Activated T-helper 1 cell treated with Interleukin-2 at 50 U/mL for 16 hours (primary cell): ENCODE measurements at regions not wholly inside any gene's neighbourhood (a gene's known extent, or its start where the extent isn't known, plus 50 kb on each side); places are given as distances from the start of the nearest gene placed in this dataset.
"Not testable (repeated sequence)": the region's sequence is repeated elsewhere in the genome, so short reads cannot be mapped to it uniquely, and the experiment has no call there.

Experiments
- DNase-seq: peaks from one replicate; pipeline ENCODE4 v3.0.0-alpha.2; 2020; ENCODE audit warnings: low read depth

GRCh38 chrX:14351611-14352303 is 177.6 kb upstream of the GLRA2 start:
- DNase-seq, result no peak

- no peak for DNase-seq
Measured at GRCh38 chrX:14347523-14347922, 181.8 kb upstream of the GLRA2 start.

GRCh38 chrX:14344172-14344940 is 185.0 kb upstream of the GLRA2 start:
- DNase-seq, result no peak

DNA sequence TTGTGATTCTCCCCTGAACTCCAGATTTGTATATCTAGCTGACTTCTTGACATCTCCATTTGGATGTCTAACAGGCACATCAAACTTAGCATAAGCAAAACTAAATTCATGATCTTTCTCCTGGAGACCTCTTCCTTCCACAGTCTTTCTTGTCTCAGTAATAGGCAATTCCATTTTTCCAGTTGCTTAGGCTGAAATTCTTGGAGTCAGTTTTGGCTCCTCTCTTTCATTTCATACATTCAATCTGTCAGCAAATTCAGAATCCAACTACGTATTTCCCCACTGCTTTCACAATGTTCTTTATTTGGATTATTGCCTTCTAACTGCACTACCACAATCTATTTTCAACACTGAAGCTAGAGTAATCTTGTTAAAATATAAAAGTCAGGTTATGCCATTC is 219.9 kb upstream of the GLRA2 start:
- no peak for DNase-seq

DNA sequence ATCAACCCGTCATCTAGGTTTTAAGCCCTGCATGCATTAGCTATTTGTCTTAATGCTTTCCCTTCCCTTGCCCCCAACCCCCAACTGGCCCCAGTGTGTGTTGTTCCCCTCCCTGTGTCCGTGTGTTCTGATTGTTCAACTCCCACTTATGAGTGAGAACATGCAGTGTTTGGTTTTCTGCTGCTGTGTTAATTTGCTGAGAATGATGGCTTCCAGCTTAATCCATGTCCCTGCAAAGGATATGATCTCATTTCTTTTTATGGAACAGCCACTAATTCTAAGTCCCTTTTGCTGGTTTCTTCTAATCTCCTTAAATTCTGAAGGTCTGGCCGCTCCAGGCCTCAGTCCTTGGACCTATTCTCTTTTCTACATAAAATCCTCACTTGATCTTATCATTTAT is 220.4 kb upstream of the GLRA2 start:
- not testable (repeated sequence) for DNase-seq

DNA sequence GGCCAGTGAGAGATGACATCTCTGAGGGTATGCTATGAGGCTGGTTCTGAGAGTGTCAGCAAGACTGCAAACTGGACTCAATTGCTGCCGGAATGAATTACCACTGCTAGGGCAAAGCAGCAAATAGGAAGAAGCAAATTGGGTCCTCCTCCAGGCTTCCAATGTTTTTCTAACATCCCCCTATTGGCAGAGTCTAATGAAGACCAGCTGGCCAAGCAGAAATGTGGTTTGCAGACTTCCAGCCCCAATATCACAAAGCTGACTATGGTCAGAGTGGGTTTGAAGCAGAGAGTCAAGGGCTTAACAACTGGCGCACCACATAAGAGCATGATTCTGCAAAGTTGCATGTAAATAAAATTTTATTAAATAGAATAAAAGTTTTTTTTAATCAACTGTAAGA is 225.4 kb upstream of the GLRA2 start:
- no peak for DNase-seq

DNA sequence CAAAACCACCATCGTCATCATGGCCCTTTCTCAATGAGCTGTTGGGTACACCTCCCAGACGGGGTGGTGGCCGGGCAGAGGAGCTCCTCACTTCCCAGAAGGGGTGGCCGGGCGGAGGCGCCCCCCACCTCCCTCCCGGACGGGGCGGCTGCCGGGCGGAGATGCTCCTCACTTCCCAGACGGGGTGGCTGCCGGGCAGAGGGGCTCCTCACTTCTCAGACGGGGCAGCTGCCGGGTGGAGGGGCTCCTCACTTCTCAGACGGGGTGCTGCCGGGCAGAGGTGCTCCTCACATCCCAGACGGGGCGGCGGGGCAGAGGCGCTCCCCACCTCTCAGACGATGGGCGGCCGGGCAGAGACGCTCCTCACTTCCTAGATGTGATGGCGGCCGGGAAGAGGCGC is 226.8 kb upstream of the GLRA2 start:
- not testable (repeated sequence) for DNase-seq

- DNase-seq, result no peak
Measured at GRCh38 chrX:14300376-14300775, 229.0 kb upstream of the GLRA2 start.

- DNase-seq, result no peak
Measured at GRCh38 chrX:14295426-14295825, 233.9 kb upstream of the GLRA2 start.

DNA sequence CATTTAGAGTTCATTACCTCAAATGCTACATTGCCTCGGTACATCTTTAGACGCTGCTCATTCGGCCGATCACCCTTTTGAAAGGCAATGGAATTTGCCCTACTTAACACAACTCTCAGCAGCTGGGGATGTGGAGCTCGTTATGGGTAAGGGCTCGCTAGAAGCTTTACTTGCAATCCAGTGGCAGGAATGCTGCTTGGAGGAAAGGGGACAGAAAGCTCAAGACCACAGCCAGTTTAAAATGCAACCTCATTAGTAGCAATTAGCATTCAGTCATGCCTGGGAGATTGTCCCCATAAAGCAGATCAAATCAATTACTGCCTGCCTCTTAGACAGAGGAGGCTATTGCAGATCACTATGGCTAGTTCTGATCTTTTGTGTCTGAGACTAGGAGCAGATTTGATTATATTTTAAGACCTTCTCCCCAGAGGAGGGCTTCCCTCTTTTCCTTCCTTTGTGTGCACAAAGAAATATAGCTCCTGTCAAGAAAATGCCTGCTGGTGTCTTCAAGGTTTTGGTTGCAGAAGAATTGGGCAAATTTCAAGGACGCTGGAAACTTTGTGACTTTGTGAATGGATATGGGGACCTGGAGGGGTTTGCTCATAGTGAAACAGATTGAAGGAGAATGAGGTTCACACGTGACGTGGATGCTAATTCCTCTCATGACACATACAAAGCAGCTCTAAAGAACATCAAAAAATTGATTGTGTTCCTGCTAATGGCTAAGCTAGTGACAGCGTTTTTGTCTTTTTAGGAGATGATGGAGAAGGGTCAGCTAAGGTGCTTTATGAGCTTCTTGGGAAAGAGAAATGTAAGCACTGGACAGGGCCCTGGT is 237.5 kb upstream of the GLRA2 start:
- no peak for DNase-seq

DNA sequence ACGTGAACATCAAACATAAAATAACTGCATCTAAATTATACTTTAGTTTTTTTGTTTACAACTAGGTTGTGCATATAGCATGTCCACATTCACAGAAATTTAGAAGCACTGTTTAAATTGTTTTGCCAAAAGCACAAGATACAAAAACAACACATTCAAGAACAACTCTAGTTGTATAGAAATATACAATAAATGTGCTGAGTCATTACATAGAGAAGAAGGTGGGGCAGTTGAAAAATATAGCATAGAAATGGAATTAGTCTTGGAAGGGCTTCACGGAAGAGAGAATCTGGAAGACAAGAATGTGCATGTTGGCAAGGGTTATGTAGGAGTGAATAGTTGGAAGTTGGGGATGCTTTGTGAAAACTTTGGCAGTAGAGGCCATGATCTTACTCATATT is 239.0 kb upstream of the GLRA2 start:
- DNase-seq, result no peak

DNA sequence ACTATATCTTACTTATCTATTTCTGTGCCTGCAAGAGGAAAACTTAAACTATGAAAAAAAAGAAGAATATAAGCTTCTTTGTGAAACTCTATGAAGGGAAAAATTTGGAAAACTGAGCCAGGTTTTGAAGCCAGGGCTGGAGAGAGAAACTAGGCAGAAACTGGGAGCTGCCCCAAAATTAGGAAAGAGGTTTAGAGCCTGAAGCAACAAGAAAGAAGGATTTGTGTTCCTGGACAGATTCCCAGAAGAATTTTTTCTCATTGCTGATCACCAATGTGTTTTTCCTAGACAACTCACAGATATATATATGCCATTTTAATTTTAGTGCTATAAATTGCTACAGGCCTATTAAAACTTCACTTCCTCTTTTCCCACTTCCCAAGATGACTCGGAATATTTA is 245.0 kb upstream of the GEMIN8 start:
- no peak for DNase-seq

DNA sequence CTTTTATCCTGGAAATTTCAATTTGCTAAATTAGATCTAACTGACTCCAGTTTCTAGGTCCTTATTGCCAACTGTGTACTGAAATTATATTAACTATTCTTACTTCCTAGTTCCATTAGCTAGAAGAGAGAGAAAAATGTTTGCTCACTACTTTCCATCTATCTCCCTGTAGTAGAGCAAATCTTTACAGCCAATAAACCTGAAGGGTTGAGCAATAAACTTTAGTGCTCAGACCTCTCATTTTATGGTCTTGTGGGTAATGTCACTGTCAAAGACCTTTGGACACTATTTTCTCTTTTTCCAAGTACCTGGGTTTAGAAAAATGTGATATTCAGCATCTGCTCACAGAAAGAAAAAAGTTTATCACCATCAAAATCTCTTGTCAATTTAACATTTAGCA is 237.5 kb upstream of the GEMIN8 start:
- no peak for DNase-seq

GRCh38 chrX:14266705-14267104 is 237.0 kb upstream of the GEMIN8 start:
- DNase-seq, result no peak

- no peak for DNase-seq
Measured at GRCh38 chrX:14243823-14244222, 214.1 kb upstream of the GEMIN8 start.

GRCh38 chrX:14235004-14235403 is 205.3 kb upstream of the GEMIN8 start:
- no peak for DNase-seq

- no peak for DNase-seq
Measured at GRCh38 chrX:14232688-14233087, 203.0 kb upstream of the GEMIN8 start.

DNA sequence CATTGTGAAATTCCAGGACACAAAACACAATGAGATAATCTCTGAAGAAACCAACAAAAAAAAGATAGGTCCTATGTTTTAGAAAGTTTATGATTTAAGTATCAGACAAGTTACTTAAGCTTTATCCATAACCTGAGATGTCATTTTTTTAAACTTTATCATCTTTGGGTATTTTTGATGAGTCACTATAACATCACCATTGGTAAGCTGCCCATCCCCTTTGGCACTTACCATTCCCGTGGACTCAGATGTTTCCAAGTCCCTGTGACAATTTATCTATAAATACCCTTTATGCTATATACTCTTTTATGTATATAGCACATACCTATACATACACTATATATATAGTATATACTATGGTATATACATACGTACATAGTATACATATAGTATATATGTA is 198.9 kb upstream of the GEMIN8 start:
- no peak for DNase-seq

DNA sequence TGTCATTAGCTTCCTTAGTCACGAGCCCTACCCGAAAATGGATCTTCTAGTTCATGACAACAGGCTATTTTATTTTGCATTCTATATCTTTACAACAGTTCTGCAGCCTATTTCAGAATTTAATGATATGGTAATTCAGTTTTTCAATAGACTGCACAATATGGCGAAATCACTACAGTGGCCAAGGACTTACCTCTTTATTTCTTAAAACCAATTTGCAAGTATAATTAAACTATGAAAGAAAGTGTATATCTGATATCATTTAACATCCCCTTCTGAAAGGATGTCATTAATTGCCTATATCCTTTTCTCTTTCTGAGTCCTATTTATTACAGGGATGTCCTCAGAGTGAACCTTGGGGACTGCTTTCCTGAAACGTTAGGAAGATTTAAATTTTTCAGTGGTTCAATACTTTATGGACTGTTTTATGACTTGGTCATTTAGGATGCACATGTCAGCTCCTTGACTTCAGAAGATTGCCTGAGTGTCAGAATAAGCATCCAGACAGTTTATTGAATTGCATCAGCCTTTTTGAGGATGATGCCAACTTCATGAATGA is 190.8 kb upstream of the GEMIN8 start:
- no peak for DNase-seq

- DNase-seq, result no peak
Measured at GRCh38 chrX:14209034-14209433, 179.3 kb upstream of the GEMIN8 start.

GRCh38 chrX:14194711-14195110 is 165.0 kb upstream of the GEMIN8 start:
- DNase-seq, result no peak

DNA sequence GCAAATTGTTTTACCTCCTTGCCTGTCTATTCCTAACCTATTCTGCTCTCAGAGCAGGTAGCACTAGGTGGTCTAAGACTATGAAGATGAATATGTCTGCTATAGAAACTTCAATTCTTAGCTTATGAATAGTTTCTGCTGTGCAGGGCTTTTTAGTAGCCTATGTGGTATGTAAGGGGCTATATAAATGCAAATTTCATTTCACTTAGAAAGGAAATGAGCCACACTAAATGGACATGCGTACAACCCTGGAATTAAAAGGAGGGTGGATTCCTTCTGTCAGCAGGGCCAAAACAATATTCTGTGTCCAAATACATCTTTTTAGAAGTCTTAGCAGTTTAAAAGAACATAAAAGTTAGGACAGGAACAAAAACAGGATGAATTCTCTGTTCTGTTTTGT is 163.9 kb upstream of the GEMIN8 start:
- no peak for DNase-seq

DNA sequence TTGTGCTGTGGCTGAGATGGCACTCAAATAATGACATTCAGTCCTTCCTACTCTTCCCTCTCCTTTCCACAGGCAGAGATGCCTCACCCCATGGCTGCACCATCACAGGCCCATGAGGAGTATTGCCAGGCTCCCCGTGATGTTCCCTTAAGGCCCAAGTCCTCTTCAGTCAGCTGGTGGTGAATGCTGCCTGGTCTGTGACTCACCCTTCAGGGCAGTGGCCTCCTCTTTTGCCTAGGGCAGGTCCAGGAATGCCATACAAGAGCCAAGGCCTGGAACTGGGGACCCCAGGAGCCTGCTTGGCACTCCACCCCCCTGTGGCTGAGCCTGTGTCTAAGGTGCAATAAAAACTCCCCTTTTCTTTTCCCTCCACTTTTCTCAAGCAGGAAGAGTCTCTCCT is 144.2 kb upstream of the GEMIN8 start:
- DNase-seq, result no peak
